GM23338 (cell line): ENCODE measurements at regions not wholly inside any gene's neighbourhood (a gene's known extent, or its start where the extent isn't known, plus 50 kb on each side); places are given as distances from the start of the nearest gene placed in this dataset.

Experiments used
- ATAC-seq: fragments of 200-7000 bp; cut with Tn5 transposase; 3 replicates; pipeline ENCODE4 v1.9.1; 2020
- DNase-seq: peaks from one replicate; pipeline ENCODE4 v3.0.0-alpha.2; 2015; ENCODE audit warnings: low spot score
- H2AFZ ChIP-seq: fragments of 200-600 bp; sonication (generic); 2 replicates; pipeline ENCODE4 v1.8.0; 2016; ENCODE audit warnings: antibody characterized with exemption, mild to moderate bottlenecking, moderate library complexity
- H3F3A ChIP-seq: fragments of 200-600 bp; sonication (generic); replicated peaks from 2 replicates; pipeline ENCODE4 v1.8.0; 2017; ENCODE audit warnings: antibody characterized with exemption, mixed run types, low read depth
- H3K27ac ChIP-seq: fragments of 200-600 bp; sonication (generic); 2 replicates; pipeline ENCODE4 v1.6.1; 2016; ENCODE audit warnings: low read depth
- H3K27me3 ChIP-seq: fragments of 200-600 bp; sonication (generic); 2 replicates; pipeline ENCODE4 v1.8.0; 2016; ENCODE audit warnings: mild to moderate bottlenecking, mixed run types, moderate library complexity; ENCODE audit not compliant: insufficient read depth
- H3K36me3 ChIP-seq: fragments of 200-600 bp; sonication (generic); 2 replicates; pipeline ENCODE4 v1.8.0; 2016; ENCODE audit warnings: mild to moderate bottlenecking; ENCODE audit not compliant: insufficient read depth
- H3K4me1 ChIP-seq: fragments of 200-600 bp; sonication (generic); 2 replicates; pipeline ENCODE4 v1.8.0; 2016; ENCODE audit warnings: mild to moderate bottlenecking, moderate library complexity; ENCODE audit not compliant: insufficient read depth
- H3K4me2 ChIP-seq: fragments of 200-600 bp; sonication (generic); 2 replicates; pipeline ENCODE4 v1.7.1; 2017; ENCODE audit warnings: mixed run types
- H3K4me3 ChIP-seq: fragments of 200-600 bp; sonication (generic); 2 replicates; pipeline ENCODE4 v1.6.1; 2016; ENCODE audit warnings: mixed run types
- H3K79me2 ChIP-seq: fragments of 200-600 bp; sonication (generic); replicated peaks from 2 replicates; pipeline ENCODE4 v1.8.0; 2017; ENCODE audit warnings: mild to moderate bottlenecking; ENCODE audit not compliant: insufficient read depth
- H3K9me2 ChIP-seq: fragments of 200-600 bp; sonication (generic); 2 replicates; pipeline ENCODE4 v1.8.0; 2017; ENCODE audit not compliant: insufficient read depth
- H4K20me1 ChIP-seq: fragments of 200-600 bp; sonication (generic); replicated peaks from 2 replicates; pipeline ENCODE4 v1.8.0; 2017; ENCODE audit warnings: mild to moderate bottlenecking; ENCODE audit not compliant: insufficient read depth
- H3K27ac Mint-ChIP-seq: 2 replicates; pipeline ENCODE4 v1.8.0; 2020; ENCODE audit warnings: inconsistent platforms, mild to moderate bottlenecking, moderate library complexity, mixed read lengths
- H3K27me3 Mint-ChIP-seq: 3 replicates; pipeline ENCODE4 v1.8.0; 2022; ENCODE audit warnings: low read depth, mild to moderate bottlenecking, moderate library complexity, mixed read lengths, inconsistent platforms; ENCODE audit not compliant: insufficient read depth, poor library complexity
- H3K36me3 Mint-ChIP-seq: 3 replicates; pipeline ENCODE4 v1.8.0; 2021; ENCODE audit warnings: low read depth, mild to moderate bottlenecking, inconsistent platforms, moderate library complexity, mixed read lengths
- H3K4me1 Mint-ChIP-seq: 3 replicates; pipeline ENCODE4 v1.8.0; 2020; ENCODE audit warnings: mild to moderate bottlenecking, inconsistent platforms, mixed read lengths
- H3K4me3 Mint-ChIP-seq: 3 replicates; pipeline ENCODE4 v1.8.0; 2021; ENCODE audit warnings: moderate library complexity, mild to moderate bottlenecking, inconsistent platforms, mixed read lengths
- H3K9me3 Mint-ChIP-seq: 3 replicates; pipeline ENCODE4 v1.8.0; 2020; ENCODE audit warnings: moderate library complexity, mild to moderate bottlenecking, inconsistent platforms, mixed read lengths
- CREB1 ChIP-seq: fragments of 250-450 bp; sonication (Bioruptor Pico); IDR thresholded peaks from 2 replicates; pipeline ENCODE4 v1.5.0; 2020; ENCODE audit warnings: low read depth, mild to moderate bottlenecking, moderate library complexity
- JUNB ChIP-seq: IDR thresholded peaks from one replicate; pipeline ENCODE4 v1.6.1; 2016; ENCODE audit warnings: antibody characterized with exemption; ENCODE audit not compliant: unreplicated experiment
- NANOG ChIP-seq: IDR thresholded peaks from 2 replicates; pipeline ENCODE4 v1.6.1; 2016; ENCODE audit warnings: antibody characterized with exemption, borderline replicate concordance
- STAT1 ChIP-seq: IDR thresholded peaks from one replicate; pipeline ENCODE4 v1.6.1; 2016; ENCODE audit warnings: antibody characterized with exemption; ENCODE audit not compliant: unreplicated experiment
- ZNF114 ChIP-seq: fragments of 250-450 bp; sonication (Bioruptor Pico); IDR thresholded peaks from 2 replicates; pipeline ENCODE4 v1.5.0; 2020; ENCODE audit warnings: mild to moderate bottlenecking, moderate library complexity
- TF ChIP-seq, protein P1 (sequence below): fragments of 250-450 bp; sonication (Bioruptor Pico); IDR thresholded peaks from 2 replicates; pipeline ENCODE4 v1.5.0; 2020; ENCODE audit warnings: mild to moderate bottlenecking, moderate library complexity
- TF ChIP-seq, protein P2 (sequence below): IDR thresholded peaks from 2 replicates; pipeline ENCODE4 v1.6.1; 2016; ENCODE audit warnings: antibody characterized with exemption
- TF ChIP-seq, protein P3 (sequence below), 2 experiments: fragments of 200-600 bp in 1 of 2; sonication (generic) in 1 of 2; conservative IDR thresholded peaks; 2 replicates each; pipeline versions ENCODE4 v1.5.1 to v1.6.1; 2016 to 2017; ENCODE audit warnings: antibody characterized with exemption in 2 of 2, low read depth in 2 of 2, mild to moderate bottlenecking in 2 of 2, moderate library complexity in 1 of 2

DNA sequence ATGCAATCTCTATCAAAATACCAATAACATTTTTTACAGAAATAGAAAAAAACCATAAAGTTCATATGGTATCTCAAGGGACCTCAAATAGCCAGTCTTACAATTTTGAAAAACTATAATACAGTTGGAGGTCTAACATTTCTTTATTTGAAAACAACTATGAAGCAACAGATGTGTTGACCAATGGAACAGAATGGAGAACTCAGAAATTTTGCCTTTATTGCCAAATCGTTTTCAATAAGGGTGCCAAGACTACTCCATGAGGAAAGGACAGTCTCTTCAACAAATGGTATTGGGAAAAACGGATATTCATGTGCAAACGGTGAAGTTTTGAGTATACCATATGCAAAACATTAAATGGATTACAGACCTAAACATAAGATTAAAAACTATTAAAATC is 470.8 kb upstream of the DPP6 start (continued):
- TF ChIP-seq, protein P1, sequence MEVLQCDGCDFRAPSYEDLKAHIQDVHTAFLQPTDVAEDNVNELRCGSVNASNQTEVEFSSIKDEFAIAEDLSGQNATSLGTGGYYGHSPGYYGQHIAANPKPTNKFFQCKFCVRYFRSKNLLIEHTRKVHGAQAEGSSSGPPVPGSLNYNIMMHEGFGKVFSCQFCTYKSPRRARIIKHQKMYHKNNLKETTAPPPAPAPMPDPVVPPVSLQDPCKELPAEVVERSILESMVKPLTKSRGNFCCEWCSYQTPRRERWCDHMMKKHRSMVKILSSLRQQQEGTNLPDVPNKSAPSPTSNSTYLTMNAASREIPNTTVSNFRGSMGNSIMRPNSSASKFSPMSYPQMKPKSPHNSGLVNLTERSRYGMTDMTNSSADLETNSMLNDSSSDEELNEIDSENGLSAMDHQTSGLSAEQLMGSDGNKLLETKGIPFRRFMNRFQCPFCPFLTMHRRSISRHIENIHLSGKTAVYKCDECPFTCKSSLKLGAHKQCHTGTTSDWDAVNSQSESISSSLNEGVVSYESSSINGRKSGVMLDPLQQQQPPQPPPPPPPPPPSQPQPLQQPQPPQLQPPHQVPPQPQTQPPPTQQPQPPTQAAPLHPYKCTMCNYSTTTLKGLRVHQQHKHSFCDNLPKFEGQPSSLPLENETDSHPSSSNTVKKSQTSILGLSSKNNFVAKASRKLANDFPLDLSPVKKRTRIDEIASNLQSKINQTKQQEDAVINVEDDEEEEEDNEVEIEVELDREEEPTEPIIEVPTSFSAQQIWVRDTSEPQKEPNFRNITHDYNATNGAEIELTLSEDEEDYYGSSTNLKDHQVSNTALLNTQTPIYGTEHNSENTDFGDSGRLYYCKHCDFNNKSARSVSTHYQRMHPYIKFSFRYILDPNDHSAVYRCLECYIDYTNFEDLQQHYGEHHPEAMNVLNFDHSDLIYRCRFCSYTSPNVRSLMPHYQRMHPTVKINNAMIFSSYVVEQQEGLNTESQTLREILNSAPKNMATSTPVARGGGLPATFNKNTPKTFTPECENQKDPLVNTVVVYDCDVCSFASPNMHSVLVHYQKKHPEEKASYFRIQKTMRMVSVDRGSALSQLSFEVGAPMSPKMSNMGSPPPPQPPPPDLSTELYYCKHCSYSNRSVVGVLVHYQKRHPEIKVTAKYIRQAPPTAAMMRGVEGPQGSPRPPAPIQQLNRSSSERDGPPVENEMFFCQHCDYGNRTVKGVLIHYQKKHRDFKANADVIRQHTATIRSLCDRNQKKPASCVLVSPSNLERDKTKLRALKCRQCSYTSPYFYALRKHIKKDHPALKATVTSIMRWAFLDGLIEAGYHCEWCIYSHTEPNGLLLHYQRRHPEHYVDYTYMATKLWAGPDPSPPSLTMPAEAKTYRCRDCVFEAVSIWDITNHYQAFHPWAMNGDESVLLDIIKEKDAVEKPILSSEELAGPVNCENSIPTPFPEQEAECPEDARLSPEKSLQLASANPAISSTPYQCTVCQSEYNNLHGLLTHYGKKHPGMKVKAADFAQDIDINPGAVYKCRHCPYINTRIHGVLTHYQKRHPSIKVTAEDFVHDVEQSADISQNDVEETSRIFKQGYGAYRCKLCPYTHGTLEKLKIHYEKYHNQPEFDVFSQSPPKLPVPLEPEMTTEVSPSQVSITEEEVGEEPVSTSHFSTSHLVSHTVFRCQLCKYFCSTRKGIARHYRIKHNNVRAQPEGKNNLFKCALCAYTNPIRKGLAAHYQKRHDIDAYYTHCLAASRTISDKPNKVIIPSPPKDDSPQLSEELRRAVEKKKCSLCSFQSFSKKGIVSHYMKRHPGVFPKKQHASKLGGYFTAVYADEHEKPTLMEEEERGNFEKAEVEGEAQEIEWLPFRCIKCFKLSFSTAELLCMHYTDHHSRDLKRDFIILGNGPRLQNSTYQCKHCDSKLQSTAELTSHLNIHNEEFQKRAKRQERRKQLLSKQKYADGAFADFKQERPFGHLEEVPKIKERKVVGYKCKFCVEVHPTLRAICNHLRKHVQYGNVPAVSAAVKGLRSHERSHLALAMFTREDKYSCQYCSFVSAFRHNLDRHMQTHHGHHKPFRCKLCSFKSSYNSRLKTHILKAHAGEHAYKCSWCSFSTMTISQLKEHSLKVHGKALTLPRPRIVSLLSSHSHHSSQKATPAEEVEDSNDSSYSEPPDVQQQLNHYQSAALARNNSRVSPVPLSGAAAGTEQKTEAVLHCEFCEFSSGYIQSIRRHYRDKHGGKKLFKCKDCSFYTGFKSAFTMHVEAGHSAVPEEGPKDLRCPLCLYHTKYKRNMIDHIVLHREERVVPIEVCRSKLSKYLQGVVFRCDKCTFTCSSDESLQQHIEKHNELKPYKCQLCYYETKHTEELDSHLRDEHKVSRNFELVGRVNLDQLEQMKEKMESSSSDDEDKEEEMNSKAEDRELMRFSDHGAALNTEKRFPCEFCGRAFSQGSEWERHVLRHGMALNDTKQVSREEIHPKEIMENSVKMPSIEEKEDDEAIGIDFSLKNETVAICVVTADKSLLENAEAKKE (CRISPR knock-in tag), result no peak
- TF ChIP-seq ZNF114 (CRISPR knock-in tag) (no peak), JUNB (no peak), CREB1 (CRISPR knock-in tag) (no peak), NANOG (no peak)
- TF ChIP-seq, protein P2, sequence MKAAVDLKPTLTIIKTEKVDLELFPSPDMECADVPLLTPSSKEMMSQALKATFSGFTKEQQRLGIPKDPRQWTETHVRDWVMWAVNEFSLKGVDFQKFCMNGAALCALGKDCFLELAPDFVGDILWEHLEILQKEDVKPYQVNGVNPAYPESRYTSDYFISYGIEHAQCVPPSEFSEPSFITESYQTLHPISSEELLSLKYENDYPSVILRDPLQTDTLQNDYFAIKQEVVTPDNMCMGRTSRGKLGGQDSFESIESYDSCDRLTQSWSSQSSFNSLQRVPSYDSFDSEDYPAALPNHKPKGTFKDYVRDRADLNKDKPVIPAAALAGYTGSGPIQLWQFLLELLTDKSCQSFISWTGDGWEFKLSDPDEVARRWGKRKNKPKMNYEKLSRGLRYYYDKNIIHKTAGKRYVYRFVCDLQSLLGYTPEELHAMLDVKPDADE, result no peak

DNA sequence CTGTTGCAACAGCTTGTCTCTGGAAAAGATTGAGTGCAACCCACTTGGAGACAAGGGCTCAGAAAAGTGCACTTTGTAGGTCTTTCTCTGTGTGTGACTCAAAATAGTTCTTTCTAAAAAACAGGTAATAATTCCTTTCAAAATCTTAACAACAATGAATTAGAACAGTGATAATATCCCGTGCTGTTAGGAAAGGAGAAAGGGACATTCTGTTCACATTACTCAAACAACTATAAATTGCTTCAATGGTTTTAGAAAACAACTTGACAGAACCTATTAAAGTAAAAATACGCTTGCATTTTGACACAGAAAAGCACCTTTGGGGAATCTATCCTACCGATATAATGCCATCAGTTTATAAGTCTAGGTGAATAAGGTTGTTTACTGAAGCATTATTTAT is 468.1 kb upstream of the DPP6 start:
- Histone ChIP-seq H3K4me1 (no peaks in the 10 kb centered on the region), H3K36me3 (peaks cover 3% of the 10 kb centered on the region), H3K27ac (no peak overlapping the region), H3K9me2 (no peaks in the 10 kb centered on the region), H4K20me1 (no peaks in the 10 kb centered on the region), H3K27me3 (no peaks in the 10 kb centered on the region), H3K79me2 (no peaks in the 10 kb centered on the region), H3F3A (no peaks in the 10 kb centered on the region), H3K4me3 (no peak overlapping the region), H2AFZ (no peak overlapping the region), H3K4me2 (no peak overlapping the region)
- no peaks in the 10 kb centered on the region for H3K4me1 Mint-ChIP-seq
- H3K4me3 Mint-ChIP-seq, result no peak overlapping the region
- ATAC-seq, result no peak
- no peak overlapping the region for H3K27ac Mint-ChIP-seq
- DNase-seq, result no peak
- no peaks in the 10 kb centered on the region for H3K27me3 Mint-ChIP-seq
- peaks cover 25% of the 10 kb centered on the region for H3K36me3 Mint-ChIP-seq
- H3K9me3 Mint-ChIP-seq, result peaks cover 90% of the 10 kb centered on the region
- TF ChIP-seq STAT1 (no peak), CREB1 (CRISPR knock-in tag) (no peak)
- TF ChIP-seq, protein P2, result no peak
- TF ChIP-seq, protein P3, sequence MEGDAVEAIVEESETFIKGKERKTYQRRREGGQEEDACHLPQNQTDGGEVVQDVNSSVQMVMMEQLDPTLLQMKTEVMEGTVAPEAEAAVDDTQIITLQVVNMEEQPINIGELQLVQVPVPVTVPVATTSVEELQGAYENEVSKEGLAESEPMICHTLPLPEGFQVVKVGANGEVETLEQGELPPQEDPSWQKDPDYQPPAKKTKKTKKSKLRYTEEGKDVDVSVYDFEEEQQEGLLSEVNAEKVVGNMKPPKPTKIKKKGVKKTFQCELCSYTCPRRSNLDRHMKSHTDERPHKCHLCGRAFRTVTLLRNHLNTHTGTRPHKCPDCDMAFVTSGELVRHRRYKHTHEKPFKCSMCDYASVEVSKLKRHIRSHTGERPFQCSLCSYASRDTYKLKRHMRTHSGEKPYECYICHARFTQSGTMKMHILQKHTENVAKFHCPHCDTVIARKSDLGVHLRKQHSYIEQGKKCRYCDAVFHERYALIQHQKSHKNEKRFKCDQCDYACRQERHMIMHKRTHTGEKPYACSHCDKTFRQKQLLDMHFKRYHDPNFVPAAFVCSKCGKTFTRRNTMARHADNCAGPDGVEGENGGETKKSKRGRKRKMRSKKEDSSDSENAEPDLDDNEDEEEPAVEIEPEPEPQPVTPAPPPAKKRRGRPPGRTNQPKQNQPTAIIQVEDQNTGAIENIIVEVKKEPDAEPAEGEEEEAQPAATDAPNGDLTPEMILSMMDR (conservative IDR thresholded peaks at IDR 0.05; ENCODE audit: low read depth in 2 of 2), result no peak
